Stimulated activated CD8-positive, alpha-beta memory T cell treated with anti-CD3 and anti-CD28 coated beads, Interleukin-15, amount 100 ng/mL, for 4 hours (primary cell): ENCODE measurements at regions not wholly inside any gene's neighbourhood (a gene's known extent, or its start where the extent isn't known, plus 50 kb on each side); places are given as distances from the start of the nearest gene placed in this dataset.
A peak's percentile ranks its signal among the peaks of the same experiment; 100 is the strongest.
"Not testable (repeated sequence)": the region's sequence is repeated elsewhere in the genome, so short reads cannot be mapped to it uniquely, and the experiment has no call there.

Experiments used
- DNase-seq, 2 donors: peaks; one replicate each; pipeline ENCODE4 v3.0.0-alpha.2; 2020; ENCODE audit warnings: low read depth in 2 of 2

- DNase-seq: no peak
These were observed 504.9 kb upstream of the AMELY start for GRCh38 chrY:7416406-7416805.

DNA sequence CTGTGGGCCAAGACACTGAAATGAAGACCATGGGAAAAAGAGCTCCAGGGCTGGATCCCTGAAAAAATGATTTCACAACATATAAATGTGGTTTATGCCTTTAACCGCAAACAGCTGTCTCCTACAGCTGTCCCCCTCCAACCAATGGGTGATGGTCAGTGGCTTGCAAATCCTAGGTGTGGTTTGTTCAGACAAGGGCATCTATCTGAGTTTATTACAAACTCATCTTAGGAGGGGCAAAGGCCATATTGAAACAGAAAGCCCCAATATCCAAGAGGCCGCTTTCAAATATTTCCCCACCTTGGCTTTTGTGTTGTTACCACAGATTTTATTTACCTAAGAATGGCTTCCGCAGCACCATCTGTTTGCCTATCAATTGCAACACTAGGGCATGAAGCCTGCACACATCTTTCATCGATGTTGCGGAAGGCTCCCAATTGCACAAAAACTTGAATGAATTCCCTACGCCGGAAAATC lies 503.6 kb upstream of the AMELY start:
- no peak for DNase-seq

GRCh38 chrY:7390056-7390455 lies 478.5 kb upstream of the AMELY start:
- DNase-seq: no peak

GRCh38 chrY:7382988-7383387 lies 471.4 kb upstream of the AMELY start:
- DNase-seq: no peak

GRCh38 chrY:7377091-7377490 lies 465.5 kb upstream of the AMELY start:
- no peak for DNase-seq

DNA sequence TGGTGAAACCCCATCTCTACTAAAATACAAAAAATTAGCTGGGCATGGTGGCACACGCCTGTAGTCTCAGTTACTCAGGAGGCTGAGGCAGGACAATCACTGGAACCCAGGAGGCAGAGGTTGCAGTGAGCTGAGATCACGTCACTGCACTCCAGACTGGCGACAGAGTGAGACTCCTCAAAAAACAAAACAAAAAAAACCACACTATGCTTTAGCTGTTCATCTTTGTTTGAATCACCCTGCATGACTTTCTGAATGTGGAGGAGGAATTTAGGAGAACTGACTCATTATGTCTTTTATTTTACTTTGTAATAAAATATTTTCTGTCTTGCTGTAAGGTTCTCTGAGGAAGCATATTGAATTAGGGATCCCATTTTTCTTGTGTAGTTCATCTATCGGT lies 462.9 kb upstream of the AMELY start:
- not testable (repeated sequence) for DNase-seq

DNA sequence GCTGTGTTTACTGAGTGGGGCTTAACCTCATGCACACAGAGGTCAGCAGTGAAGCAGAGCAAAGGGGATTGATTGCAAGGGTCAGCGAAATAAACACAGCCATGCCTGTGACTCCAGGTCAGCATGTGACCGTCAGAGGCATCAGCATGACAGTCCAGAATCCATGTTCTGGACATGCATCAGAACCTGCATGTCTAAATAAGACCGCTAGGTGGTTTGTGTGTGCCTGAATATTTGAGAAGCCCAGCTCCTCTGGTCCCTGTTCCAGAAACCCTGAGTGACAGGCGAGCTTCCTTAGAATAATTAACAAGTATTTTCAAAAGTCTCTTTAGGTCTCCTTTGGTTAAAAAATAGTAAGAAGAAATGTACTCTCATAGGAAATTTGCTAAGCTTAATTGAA lies 460.4 kb upstream of the AMELY start:
- DNase-seq: not testable (repeated sequence)

DNA sequence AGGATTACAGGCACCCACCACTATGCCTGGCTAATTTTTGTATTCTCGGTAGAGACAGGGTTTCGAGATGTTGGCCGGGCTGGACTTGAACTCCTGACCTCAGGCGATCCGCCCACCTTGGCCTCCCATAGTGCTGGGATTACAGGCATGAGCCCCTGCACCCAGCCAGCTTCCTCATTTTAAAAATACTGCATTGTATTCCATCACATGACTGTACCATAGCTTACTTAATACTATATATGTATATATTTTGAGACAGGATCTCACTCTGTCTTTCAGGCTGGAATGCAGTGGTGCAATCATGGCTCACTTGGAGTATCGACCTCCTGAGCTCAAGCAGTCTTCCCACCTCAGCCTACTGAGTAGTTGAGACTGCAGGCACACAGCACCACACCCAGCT lies 459.5 kb upstream of the AMELY start:
- not testable (repeated sequence) for DNase-seq

DNA sequence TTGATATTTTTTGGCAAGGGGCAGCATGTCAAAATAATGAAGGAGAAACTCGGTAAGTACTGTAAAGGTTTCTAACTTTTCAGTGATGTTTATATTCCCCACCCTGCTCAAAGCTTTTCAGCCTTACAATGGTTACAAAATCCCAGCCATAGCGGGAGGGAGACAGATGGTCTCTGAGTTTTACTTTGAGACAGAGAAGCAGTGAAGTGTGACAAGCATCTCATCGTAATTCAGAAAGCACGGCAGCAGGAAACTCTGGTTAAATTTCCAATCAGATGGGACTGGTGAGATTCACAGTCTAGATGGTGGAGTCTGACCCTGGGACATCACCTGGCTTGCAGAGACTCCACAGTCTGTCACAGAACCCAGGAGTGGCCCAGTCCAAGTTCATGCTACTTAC lies 448.0 kb upstream of the AMELY start:
- DNase-seq: no peak

DNA sequence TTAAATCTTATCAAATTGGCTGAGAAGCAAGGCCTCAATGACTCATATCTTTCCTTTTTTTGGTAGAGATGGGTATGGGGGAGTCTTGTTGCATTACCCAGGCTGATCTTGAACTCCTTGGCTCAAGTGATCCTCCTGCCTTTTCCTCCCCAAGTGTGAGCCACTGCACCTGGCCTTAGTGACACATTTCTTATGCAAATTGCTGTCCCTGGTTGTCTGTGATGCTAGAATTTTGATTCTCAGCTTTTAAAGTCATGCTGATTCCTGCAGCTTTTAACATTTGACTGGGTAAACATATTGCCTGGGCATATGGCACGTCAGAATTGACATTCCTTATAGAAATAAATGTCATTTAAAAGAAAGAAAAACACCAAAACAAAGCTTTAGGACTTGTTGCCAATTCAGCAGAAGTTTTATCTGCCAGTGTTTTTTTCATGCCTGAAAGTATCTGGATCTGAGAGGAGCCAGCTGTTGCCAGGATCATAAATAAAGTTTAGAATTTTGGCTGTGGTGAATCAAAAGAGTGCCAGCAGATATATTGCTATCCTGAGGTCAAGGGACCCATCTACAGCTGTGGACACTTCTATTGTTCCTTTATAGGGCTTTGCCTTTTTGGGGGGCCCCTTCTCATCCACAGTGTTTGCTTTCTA lies 446.7 kb upstream of the AMELY start:
- no peak for DNase-seq

DNA sequence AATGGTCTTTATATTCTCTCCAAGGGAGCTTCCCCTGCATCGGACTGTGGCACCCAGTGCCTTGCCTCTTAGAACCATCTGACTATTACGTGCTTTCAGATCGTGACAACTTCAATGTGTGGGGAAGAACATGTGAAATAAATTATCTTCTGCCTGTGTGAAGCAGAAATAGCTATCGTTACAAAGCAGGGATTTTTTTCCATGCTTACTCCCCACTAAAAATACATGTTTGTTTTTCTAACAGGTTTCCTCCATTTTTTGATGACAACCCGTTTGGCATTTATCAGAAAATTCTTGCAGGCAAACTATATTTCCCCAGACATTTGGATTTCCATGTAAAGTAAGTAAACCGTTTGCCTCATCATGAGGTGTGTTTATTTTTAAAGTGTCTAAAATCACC lies 444.3 kb upstream of the AMELY start:
- not testable (repeated sequence) for DNase-seq

- DNase-seq: no peak
These were observed 433.1 kb upstream of the AMELY start for GRCh38 chrY:7344661-7345060.

DNA sequence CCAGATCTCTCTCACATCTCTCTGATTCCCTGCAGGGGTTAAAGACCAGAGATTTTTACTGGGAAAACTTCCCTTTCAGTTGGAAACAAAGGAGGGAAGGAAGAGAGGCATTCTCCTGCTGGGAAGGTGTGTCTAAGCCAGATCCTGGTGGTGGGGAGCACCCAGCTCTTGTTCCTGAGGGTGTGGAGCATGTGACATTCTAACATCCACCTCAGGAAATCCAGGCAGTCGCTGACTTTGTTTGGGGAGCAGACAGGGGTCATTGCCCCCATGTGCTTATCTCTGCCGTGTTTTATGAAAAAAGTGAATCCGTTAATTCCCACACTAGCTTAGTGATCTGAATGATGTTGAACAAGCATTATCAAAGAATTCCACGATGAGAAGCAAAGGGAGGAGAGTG lies 431.7 kb upstream of the AMELY start:
- no peak for DNase-seq

GRCh38 chrY:7342732-7343131 lies 431.2 kb upstream of the AMELY start:
- not testable (repeated sequence) for DNase-seq

DNA sequence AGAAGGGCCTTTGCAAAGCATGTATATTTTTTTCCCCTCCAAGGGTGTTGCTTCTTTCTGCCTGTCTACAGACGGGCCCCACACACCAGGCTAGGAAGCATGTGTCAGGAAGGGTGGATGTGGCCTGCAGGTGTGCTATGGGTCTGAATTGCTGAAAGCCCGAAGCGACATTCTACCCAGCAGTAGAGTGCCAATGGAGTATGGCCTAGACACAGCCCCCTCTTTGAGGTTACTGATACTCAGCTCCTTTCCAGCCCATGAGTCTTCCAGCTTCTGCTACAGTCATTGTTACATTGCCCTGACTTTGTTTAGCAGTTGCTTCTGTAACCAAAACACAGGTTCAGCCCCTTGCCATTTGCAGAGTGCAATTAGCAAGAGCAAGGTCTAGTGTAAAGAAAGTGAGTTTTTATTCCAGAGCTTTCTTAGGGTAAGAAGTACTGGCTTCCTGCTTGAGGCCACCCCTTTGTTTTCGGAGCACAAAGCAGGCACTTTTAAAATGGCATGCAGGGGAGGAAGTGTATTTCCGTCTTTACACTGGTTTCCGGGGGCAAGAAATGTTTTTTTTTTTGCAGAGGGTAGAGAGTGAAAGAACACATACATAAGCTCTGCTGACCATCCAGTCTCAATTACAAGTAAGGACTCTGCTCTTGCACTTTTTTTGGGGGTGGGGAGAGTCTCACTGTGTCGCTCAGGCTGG lies 428.0 kb upstream of the AMELY start:
- no peak for DNase-seq

DNA sequence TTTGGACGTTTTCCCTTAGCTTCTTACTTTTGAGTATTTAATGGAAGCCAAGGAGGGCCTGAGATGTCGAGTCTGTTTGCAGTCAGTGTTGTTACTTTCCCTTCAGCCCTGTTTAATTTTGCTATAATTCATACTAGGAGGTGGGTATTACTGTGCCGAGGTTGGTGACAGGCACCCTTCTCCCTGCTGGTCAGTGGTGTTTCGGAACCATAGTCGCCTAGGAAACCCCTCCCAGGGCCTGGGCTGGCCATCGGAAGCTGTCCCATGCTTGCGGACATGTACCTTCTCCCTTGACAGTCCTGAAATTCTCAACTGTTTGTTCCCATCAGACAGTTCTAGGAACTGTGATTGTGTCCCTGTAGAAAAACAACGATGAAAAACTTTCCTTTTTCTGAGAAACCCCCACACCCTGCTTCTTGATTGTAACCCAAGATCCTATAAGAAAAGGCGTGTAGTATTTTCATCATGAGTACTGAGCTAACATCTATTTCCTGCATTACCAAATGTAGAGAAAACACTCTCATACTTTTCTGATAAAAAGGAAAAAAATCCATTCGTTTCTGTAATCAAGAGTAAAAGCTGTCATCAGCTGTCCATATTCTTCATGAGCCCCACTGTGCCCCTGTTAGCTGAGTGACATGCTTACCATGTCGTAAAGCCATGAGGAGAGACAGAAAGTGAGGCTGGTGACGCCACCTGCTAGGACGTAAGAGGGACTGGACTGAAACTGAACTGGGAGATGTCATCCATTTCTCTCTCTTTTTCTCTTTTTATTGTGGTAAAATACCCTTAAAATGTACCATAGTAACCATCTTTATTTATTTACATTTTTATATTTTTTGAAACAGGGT lies 424.7 kb upstream of the AMELY start:
- DNase-seq: no peak

DNA sequence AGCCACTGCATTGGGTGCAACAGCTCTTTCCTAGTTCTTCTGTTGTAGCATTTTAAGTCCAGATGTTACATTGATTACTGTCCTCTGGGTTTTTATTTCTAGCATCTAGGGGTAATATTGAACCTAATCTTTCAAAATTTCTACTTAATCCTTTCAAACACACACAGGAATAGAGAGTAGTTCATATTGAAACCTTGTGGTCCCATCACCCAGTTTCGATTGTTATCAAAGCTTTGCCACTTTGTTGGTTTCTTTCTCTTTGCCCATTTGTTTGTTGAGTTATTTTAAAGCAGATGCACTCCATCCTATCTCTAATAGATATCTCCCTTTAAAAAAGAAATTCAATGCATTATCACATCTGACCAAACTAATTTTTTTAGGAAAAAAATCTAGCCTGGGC lies 422.9 kb upstream of the AMELY start:
- DNase-seq: no peak

DNA sequence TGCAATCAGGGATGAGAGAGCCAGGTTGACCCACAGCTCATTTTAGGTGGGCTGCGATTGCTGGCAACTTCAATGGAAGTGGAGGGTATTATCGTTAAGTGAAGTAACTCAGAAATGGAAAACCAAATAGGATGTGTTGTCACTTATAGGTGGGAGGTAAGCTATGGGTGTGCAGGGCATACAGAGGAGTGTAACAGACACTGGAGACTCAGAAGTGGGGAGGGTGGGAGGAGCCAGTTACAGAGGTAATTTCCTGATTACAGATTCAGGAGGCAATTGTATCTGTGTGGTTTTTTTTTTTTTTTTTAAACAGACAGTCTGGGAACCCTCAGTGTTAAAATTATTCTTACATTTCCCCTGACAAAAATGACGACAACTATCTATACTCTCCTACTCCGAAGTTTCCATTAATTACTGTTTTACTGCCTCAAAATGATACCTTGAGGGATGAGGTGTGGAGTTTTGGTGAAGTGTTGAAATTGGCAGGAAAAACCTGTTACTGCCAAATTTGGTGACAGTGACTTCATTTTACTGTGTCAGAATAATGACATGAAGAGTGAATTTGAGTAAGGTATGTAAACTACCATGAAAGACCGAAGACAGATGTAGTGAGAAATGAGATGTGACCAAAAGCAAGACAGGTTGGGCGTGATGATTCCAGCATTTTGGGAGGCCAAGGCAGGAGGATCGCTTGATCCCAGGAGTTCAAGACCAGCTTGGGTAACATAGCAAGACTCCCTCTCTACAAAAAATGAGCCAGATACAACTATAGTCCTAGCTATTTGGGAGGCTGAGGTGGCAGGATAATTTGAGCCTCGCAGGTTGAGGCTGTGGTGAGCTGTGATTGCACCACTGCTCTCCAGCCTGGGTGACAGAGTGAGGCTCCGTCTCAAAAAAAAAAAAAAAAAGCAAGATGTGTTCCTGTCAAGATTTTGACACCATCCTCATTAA lies 415.0 kb upstream of the AMELY start:
- DNase-seq: peak in 1 of 2 donors; percentile 32

GRCh38 chrY:7325531-7325930 lies 414.0 kb upstream of the AMELY start:
- no peak for DNase-seq

- DNase-seq: no peak
These were observed 409.2 kb upstream of the AMELY start for GRCh38 chrY:7320751-7321150.

- not testable (repeated sequence) for DNase-seq
These were observed 408.6 kb upstream of the AMELY start for GRCh38 chrY:7320171-7320570.
